Lower leg skin (tissue), 3 donors: ENCODE measurements at regions not wholly inside any gene's neighbourhood (a gene's known extent, or its start where the extent isn't known, plus 50 kb on each side); places are given as distances from the start of the nearest gene placed in this dataset.

Experiments
- POLR2A ChIP-seq, 2 donors: fragments of 450-650 bp; IDR thresholded peaks; one replicate each; pipeline ENCODE4 v1.6.1; 2016 to 2017; ENCODE audit warnings: antibody characterized with exemption in 2 of 2, mild to moderate bottlenecking in 1 of 2, moderate library complexity in 1 of 2
- TF ChIP-seq, protein P1 (sequence below), 3 donors: fragments of 450-650 bp; IDR thresholded peaks; one replicate each; pipeline ENCODE4 v1.5.1; 2016; ENCODE audit warnings: antibody characterized with exemption in 3 of 3, mild to moderate bottlenecking in 3 of 3, moderate library complexity in 2 of 3

DNA sequence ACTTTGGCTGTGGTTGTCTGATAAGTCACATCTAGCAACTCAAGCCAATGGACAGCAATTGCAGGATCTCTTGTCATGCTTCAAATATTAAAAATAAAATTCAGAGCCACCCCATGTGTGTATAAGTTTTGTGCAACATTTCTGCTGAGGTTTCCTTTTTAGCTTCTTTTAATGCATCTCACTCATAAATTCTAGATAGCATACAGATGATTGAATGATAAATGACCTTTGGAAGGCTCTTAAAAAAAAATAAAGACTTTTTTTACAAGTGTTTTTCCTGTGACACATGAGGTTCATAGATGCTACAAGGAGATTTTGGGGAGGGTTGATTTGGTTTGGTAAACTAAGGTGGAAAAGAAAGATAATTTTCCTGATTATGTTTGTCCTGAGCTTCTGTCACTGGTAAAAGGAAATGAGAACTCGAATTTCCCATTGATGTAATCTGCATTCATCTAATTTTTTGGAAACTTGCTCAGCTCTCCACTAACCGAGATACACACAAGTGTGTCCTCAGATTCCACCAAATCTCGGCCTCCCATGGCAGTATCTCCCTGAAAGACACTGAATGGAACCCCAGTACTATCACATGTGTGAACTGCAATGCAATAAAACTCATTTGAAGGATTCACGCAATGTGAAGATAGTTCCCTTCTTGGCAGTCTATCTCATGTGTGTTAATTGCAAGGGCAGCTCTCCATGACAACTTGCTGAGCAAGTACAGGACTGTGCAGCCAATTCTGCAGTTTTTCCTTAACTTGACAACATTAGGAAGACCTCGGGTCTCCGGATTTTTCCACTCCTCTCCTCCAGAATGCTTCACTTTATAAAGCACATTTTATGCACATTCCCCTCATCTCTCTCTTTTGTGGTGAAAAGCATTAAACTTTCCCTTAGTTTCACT, 185.4 kb upstream of the PFKP start:
- TF ChIP-seq POLR2A (IDR thresholded peaks at IDR 0.05) = no peak
- TF ChIP-seq, protein P1, sequence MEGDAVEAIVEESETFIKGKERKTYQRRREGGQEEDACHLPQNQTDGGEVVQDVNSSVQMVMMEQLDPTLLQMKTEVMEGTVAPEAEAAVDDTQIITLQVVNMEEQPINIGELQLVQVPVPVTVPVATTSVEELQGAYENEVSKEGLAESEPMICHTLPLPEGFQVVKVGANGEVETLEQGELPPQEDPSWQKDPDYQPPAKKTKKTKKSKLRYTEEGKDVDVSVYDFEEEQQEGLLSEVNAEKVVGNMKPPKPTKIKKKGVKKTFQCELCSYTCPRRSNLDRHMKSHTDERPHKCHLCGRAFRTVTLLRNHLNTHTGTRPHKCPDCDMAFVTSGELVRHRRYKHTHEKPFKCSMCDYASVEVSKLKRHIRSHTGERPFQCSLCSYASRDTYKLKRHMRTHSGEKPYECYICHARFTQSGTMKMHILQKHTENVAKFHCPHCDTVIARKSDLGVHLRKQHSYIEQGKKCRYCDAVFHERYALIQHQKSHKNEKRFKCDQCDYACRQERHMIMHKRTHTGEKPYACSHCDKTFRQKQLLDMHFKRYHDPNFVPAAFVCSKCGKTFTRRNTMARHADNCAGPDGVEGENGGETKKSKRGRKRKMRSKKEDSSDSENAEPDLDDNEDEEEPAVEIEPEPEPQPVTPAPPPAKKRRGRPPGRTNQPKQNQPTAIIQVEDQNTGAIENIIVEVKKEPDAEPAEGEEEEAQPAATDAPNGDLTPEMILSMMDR (IDR thresholded peaks at IDR 0.05) = no peak
